ENCODE measurements at regions not wholly inside any gene's neighbourhood (a gene's known extent, or its start where the extent isn't known, plus 50 kb on each side); places are given as distances from the start of the nearest gene placed in this dataset.
"Not testable (repeated sequence)": the region's sequence is repeated elsewhere in the genome, so short reads cannot be mapped to it uniquely, and the experiment has no call there.

- DNase-seq (ENCODE audit: low read depth in 2 of 2, low spot score in 1 of 2): no peak
Measured at GRCh38 chr3:6394944-6395343, 466.0 kb upstream of the GRM7 start.

- no peak for DNase-seq (ENCODE audit: low read depth in 2 of 2, low spot score in 1 of 2)
Measured at GRCh38 chr3:6396631-6397030, 464.3 kb upstream of the GRM7 start.

GRCh38 chr3:6402666-6403065, 458.2 kb upstream of the GRM7 start:
- not testable (repeated sequence) for DNase-seq (ENCODE audit: low read depth in 2 of 2, low spot score in 1 of 2)

GRCh38 chr3:6406923-6407322, 454.0 kb upstream of the GRM7 start:
- DNase-seq (ENCODE audit: low read depth in 2 of 2, low spot score in 1 of 2): not testable (repeated sequence)

GRCh38 chr3:6416049-6416661, 444.8 kb upstream of the GRM7 start:
- DNase-seq (ENCODE audit: low read depth in 2 of 2, low spot score in 1 of 2): no peak

GRCh38 chr3:6417174-6417573, 443.7 kb upstream of the GRM7 start:
- DNase-seq (ENCODE audit: low read depth in 2 of 2, low spot score in 1 of 2): no peak

- no peak for DNase-seq (ENCODE audit: low read depth in 2 of 2, low spot score in 1 of 2)
Measured at GRCh38 chr3:6418485-6418884, 442.4 kb upstream of the GRM7 start.

GRCh38 chr3:6421666-6422445, 439.1 kb upstream of the GRM7 start:
- no peak for DNase-seq (ENCODE audit: low read depth in 2 of 2, low spot score in 1 of 2)

GRCh38 chr3:6425289-6425820, 435.6 kb upstream of the GRM7 start:
- DNase-seq (ENCODE audit: low read depth in 2 of 2, low spot score in 1 of 2): no peak

GRCh38 chr3:6428276-6428675, 432.6 kb upstream of the GRM7 start:
- DNase-seq (ENCODE audit: low read depth in 2 of 2, low spot score in 1 of 2): not testable (repeated sequence)

- DNase-seq (ENCODE audit: low read depth in 2 of 2, low spot score in 1 of 2): no peak
Measured at GRCh38 chr3:6435951-6436350, 425.0 kb upstream of the GRM7 start.

GRCh38 chr3:6437631-6438030, 423.3 kb upstream of the GRM7 start:
- DNase-seq (ENCODE audit: low read depth in 2 of 2, low spot score in 1 of 2): no peak

GRCh38 chr3:6438031-6438430, 422.9 kb upstream of the GRM7 start:
- DNase-seq (ENCODE audit: low read depth in 2 of 2, low spot score in 1 of 2): no peak

- no peak for DNase-seq (ENCODE audit: low read depth in 2 of 2, low spot score in 1 of 2)
Measured at GRCh38 chr3:6439226-6439625, 421.7 kb upstream of the GRM7 start.

- DNase-seq (ENCODE audit: low read depth in 2 of 2, low spot score in 1 of 2): no peak
Measured at GRCh38 chr3:6439824-6440223, 421.1 kb upstream of the GRM7 start.

GRCh38 chr3:6444888-6445658, 415.8 kb upstream of the GRM7 start:
- no peak for DNase-seq (ENCODE audit: low read depth in 2 of 2, low spot score in 1 of 2)

- no peak for DNase-seq (ENCODE audit: low read depth in 2 of 2, low spot score in 1 of 2)
Measured at GRCh38 chr3:6447166-6447801, 413.6 kb upstream of the GRM7 start.

- no peak for DNase-seq (ENCODE audit: low read depth in 2 of 2, low spot score in 1 of 2)
Measured at GRCh38 chr3:6448011-6448410, 412.9 kb upstream of the GRM7 start.

GRCh38 chr3:6449099-6449498, 411.8 kb upstream of the GRM7 start:
- no peak for DNase-seq (ENCODE audit: low read depth in 2 of 2, low spot score in 1 of 2)

- DNase-seq (ENCODE audit: low read depth in 2 of 2, low spot score in 1 of 2): no peak
Measured at GRCh38 chr3:6452974-6453373, 407.9 kb upstream of the GRM7 start.

- DNase-seq (ENCODE audit: low read depth in 2 of 2, low spot score in 1 of 2): no peak
Measured at GRCh38 chr3:6455031-6455430, 405.9 kb upstream of the GRM7 start.
